Astrocyte of the cerebellum (primary cell): ENCODE measurements at regions not wholly inside any gene's neighbourhood (a gene's known extent, or its start where the extent isn't known, plus 50 kb on each side); places are given as distances from the start of the nearest gene placed in this dataset.

Experiments used
- DNase-seq: peaks from one replicate; pipeline ENCODE4 v3.0.0-alpha.2; 2011; ENCODE audit warnings: low read depth
- H3K4me3 ChIP-seq: 2 replicates; pipeline ENCODE4 v1.5.1; 2011; ENCODE audit warnings: mild to moderate bottlenecking, low read depth, low read length, moderate library complexity
- in situ Hi-C: cut with HindIII; loops from 2 replicates; pipeline ENCODE4 v1.10.0; 2017; ENCODE audit warnings: low sequenced_read_pairs
- TF ChIP-seq, protein P1 (sequence below): IDR thresholded peaks from 2 replicates; pipeline ENCODE4 v1.5.1; 2012; ENCODE audit warnings: low read length, low read depth, moderate library complexity, mild to moderate bottlenecking; ENCODE audit errors: missing control alignments

DNA sequence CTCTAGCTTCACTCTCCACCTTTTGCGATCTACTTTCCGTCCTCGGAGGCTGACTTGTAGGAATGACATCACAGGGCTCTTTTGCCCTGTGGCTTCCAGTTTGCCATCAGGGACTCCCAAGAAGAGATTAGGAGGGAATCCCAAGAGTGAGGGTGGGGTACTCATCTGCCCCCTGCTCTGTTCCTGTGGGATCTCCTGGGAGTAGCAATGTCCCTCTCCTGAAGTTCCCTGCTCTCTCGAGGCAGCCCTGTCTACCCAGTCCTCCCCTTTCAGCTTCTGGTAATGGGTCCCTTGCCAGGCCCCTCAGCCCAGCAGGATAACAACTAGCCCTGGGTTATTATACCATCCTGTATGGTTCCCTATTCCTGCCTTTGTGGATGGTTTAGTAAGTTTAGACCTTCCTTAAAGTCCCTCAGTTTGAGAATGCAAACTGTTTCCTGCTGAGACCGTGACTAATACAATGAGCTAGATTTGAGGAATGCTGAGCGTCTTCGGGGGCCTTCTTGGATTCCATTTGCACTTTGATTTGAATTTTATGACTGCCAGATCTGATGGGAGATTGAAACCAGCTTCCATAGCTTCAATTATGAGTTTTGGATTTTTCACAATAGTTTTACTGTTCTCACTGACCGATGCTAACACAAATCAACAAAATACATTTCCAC, 73.7 kb upstream of the IPO5 start:
- in situ Hi-C loops: loop anchor here (5.0 kb wide), 1 partner anchor 88 kb away; no protein-coding TSS in a partner anchor

DNA sequence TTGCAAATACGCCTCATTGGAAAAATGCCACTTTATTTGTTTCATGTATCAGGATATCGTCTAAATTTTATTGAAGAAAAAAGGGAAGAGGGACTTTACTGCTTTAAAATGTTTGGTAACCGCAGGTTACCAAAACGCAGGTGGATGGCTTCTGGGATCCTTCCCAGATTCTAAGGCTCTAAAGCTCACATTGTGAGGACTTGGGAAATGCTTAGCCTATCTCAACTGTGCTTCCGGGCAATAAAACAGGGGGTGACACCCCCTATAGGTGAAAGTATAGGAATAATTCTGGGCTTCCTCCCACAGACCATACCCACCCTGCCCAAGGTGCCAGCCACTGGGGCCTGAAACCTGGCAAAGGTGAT, 73.2 kb upstream of the IPO5 start:
- H3K4me3 ChIP-seq: no peak overlapping the region
- DNase-seq: no peak
- in situ Hi-C loops: no loop called here
- TF ChIP-seq, protein P1, sequence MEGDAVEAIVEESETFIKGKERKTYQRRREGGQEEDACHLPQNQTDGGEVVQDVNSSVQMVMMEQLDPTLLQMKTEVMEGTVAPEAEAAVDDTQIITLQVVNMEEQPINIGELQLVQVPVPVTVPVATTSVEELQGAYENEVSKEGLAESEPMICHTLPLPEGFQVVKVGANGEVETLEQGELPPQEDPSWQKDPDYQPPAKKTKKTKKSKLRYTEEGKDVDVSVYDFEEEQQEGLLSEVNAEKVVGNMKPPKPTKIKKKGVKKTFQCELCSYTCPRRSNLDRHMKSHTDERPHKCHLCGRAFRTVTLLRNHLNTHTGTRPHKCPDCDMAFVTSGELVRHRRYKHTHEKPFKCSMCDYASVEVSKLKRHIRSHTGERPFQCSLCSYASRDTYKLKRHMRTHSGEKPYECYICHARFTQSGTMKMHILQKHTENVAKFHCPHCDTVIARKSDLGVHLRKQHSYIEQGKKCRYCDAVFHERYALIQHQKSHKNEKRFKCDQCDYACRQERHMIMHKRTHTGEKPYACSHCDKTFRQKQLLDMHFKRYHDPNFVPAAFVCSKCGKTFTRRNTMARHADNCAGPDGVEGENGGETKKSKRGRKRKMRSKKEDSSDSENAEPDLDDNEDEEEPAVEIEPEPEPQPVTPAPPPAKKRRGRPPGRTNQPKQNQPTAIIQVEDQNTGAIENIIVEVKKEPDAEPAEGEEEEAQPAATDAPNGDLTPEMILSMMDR: no peak

More for the DNA sequence above, 73.7 kb upstream of the IPO5 start:
- no peak overlapping the region for H3K4me3 ChIP-seq
- TF ChIP-seq, protein P1: no peak
- peak; percentile 87 for DNase-seq

DNA sequence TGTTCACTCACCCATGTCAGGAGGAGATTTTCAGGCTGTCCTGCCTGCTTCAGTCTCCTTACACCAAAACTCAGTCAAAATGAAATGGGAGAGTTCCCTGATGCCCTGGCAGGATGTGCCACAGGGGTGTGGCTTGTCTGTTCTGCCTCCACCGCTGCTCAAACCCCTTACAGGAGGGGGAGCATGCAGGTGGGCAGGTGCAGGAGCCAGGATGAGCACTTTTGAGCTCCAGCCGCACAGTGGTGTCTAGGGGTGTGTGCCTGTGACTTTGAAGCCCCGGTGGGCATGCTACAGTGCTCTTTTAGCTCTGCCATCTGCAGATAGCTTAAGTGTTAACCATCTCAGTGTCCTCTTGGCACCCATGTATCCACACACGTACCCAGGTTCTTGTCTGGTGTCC, 71.9 kb upstream of the IPO5 start:
- DNase-seq: no peak
- in situ Hi-C loops: no loop called here
- no peak overlapping the region for H3K4me3 ChIP-seq
- TF ChIP-seq, protein P1: no peak

DNA sequence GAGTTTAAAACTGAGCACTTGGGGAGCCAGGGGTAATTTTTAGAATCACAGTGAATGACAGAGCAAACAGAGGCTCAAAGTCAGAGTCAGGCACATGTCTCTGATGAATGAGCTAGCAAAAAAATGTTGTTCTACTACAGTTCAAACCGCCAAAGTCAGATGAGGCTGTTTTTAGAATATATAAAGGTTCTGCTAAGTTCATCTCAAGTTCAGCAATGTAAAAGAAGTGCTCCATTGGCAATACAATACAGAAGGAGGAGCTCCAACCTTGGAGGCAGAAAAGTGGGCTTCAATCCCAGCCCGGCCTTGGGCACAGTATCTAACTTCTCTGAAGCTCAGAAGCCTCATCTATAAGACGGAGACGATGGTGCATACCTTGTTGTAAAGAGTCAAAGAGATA, 70.1 kb upstream of the IPO5 start:
- in situ Hi-C loops: no loop called here
- DNase-seq: no peak
- TF ChIP-seq, protein P1: no peak
- no peak overlapping the region for H3K4me3 ChIP-seq

DNA sequence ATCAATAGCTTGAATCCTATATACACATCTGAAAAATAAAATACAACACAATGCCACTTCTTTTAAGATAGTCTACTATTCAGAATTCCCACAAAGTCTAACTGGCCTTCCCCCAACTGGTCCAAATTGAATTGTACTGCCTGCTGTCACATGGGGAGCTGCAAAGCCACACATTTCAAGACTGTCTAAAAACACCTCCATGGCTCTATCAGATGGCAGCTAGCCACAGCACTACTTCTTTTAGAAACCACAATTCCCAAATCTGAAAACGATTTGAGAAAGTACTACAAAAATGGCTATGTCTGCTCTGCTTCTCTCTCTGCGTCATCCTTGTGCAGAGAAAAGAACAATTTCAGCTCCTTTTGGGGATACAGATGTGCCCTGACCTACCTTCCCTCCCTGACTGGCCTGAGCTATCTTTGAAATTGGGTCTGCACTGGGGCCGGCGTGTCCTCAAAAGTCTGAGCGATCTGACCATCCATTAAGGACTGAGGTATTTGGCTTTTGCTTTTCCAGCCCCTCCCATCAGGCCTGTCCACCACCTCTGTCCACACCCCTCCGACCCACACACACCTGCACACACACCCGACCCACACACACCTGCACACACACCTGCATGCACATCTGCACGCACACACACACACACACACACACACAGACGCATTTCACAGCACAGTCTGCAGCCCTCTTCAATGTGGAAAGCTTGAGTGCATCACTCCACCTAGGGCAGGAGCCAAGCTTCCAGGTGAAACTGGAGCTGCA, 68.6 kb upstream of the IPO5 start:
- in situ Hi-C loops: no loop called here
- TF ChIP-seq, protein P1: no peak
- no peak for DNase-seq
- no peak overlapping the region for H3K4me3 ChIP-seq

DNA sequence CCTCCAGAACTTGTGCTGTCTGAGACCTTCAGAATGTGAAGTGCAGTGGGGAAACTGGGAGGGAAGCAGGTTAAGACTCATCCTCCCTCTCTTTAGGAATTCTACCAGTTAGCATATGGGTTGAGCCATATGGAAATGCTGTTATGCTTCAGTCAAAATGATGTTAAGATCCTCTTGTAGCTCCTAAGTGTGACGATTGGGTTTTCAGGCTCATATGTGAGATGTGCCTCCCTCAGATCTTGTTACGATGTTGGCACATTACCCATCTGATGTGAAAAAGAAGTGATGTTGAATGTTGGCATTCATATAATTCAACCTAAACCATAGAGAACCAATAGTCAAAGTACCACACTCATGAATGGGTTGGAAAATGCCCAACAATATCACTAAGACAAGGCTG, 67.8 kb upstream of the IPO5 start:
- in situ Hi-C loops: no loop called here
- no peak overlapping the region for H3K4me3 ChIP-seq
- TF ChIP-seq, protein P1: no peak
- no peak for DNase-seq
